ENCODE measurements at regions not wholly inside any gene's neighbourhood (a gene's known extent, or its start where the extent isn't known, plus 50 kb on each side); places are given as distances from the start of the nearest gene placed in this dataset.
"Not testable (repeated sequence)": the region's sequence is repeated elsewhere in the genome, so short reads cannot be mapped to it uniquely, and the experiment has no call there.

- no peak overlapping the region for H3K4me3 ChIP-seq (ENCODE audit: low read depth, low read length)
- no peak for DNase-seq (ENCODE audit: low read depth)
- TF ChIP-seq CTCF (IDR thresholded peaks at IDR 0.05; ENCODE audit: insufficient read depth, low read length): no peak
These were observed 105.6 kb upstream of the SALL3 start for GRCh38 chr18:78873926-78874500.

GRCh38 chr18:78875016-78875777 is 104.4 kb upstream of the SALL3 start:
- no peak for DNase-seq (ENCODE audit: low read depth)
- no peak overlapping the region for H3K4me3 ChIP-seq (ENCODE audit: low read depth, low read length)
- TF ChIP-seq CTCF (IDR thresholded peaks at IDR 0.05; ENCODE audit: insufficient read depth, low read length): no peak

GRCh38 chr18:78875778-78876650 is 103.6 kb upstream of the SALL3 start:
- no peak overlapping the region for H3K4me3 ChIP-seq (ENCODE audit: low read depth, low read length)
- TF ChIP-seq CTCF (IDR thresholded peaks at IDR 0.05; ENCODE audit: insufficient read depth, low read length): no peak
- DNase-seq (ENCODE audit: low read depth): no peak

DNA sequence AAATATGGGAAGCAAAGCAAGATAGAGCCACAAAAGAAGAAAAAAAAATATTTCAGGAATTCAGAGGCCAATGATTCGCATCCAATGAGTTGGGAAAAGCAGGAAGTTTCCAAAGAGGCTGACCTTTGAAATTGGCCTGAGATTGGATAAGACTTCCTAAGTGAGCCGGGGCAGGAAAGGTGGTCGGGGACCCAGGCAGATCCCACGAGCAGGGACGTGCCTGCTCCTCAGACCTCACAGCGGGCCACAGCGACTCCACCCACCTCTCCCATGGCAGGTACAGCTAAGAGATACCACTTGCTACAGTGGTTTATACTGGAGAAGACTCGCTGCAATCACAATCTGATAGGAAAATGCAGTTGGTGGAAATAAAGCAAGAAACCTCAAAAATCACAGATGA is 102.8 kb upstream of the SALL3 start:
- H3K4me3 ChIP-seq (ENCODE audit: low read depth, low read length): no peak overlapping the region
- no peak for TF ChIP-seq CTCF (IDR thresholded peaks at IDR 0.05; ENCODE audit: insufficient read depth, low read length)
- DNase-seq (ENCODE audit: low read depth): no peak

DNA sequence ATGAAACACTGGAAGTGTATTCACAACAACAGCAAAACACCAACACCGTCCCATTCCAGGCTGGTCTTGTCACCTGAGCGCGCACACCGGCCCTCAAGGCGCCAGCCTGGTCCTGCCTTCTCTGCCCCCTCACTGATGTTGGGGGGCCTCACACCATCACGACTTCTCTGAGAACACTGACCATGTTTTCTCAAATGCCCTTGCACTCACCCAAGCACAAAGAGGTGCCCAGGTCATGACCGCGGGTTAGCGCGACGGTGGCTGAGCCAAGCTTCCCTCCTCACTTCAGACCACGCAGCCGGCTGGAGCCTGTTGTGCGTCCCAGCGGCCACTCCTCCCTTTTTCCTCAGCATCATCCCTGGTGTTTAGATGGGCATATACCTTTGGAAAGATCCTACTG is 101.3 kb upstream of the SALL3 start:
- no peak overlapping the region for H3K4me3 ChIP-seq (ENCODE audit: low read depth, low read length)
- TF ChIP-seq CTCF (IDR thresholded peaks at IDR 0.05; ENCODE audit: insufficient read depth, low read length): no peak
- no peak for DNase-seq (ENCODE audit: low read depth)

- not testable (repeated sequence) for H3K4me3 ChIP-seq (ENCODE audit: low read depth, low read length); DNase-seq (ENCODE audit: low read depth)
These were observed 100.3 kb upstream of the SALL3 start for GRCh38 chr18:78879072-78879883.

Data from fibroblast of the aortic adventitia (primary cell).